Fibroblast of lung (primary cell): ENCODE measurements at regions not wholly inside any gene's neighbourhood (a gene's known extent, or its start where the extent isn't known, plus 50 kb on each side); places are given as distances from the start of the nearest gene placed in this dataset.

ENCODE experiments used
- EZH2 ChIP-seq: IDR thresholded peaks from 2 replicates; pipeline ENCODE4 v1.5.1; 2012; ENCODE audit warnings: low read length, control low read depth, mild to moderate bottlenecking; ENCODE audit errors: missing control alignments
- TF ChIP-seq, protein P1 (sequence below), 2 donors: IDR thresholded peaks in 1 of 2; conservative IDR thresholded peaks in 1 of 2; 1 replicate in 1 of 2; 2 replicates in 1 of 2; pipeline ENCODE4 v1.5.1; 2011 to 2012; ENCODE audit warnings: low read length in 2 of 2, control low read depth in 1 of 2, inconsistent platforms in 1 of 2, low read depth in 1 of 2, mild to moderate bottlenecking in 1 of 2

DNA sequence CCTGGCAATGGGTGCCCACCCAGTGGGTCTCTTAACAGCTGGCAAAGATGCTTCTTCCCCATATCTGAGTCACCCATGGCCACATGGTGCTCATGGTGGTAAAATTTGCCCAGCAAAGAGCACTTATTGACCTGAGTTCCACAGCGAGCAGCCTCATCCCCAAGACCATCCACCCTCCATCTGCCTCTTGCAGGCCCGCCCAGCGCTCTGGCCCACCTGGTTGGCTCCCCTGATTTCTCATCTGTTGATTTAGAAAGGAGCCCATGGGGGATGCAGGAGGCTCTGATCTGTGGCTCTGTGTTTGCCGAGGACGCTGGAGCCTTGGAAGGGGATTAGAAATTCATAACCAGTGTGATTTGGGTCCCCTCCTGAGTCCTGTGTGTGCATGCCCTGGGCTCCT lies 657.5 kb downstream of the PTPRU start:
- TF ChIP-seq, protein P1, sequence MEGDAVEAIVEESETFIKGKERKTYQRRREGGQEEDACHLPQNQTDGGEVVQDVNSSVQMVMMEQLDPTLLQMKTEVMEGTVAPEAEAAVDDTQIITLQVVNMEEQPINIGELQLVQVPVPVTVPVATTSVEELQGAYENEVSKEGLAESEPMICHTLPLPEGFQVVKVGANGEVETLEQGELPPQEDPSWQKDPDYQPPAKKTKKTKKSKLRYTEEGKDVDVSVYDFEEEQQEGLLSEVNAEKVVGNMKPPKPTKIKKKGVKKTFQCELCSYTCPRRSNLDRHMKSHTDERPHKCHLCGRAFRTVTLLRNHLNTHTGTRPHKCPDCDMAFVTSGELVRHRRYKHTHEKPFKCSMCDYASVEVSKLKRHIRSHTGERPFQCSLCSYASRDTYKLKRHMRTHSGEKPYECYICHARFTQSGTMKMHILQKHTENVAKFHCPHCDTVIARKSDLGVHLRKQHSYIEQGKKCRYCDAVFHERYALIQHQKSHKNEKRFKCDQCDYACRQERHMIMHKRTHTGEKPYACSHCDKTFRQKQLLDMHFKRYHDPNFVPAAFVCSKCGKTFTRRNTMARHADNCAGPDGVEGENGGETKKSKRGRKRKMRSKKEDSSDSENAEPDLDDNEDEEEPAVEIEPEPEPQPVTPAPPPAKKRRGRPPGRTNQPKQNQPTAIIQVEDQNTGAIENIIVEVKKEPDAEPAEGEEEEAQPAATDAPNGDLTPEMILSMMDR (conservative IDR thresholded peaks at IDR 0.05 in 1 of 2, IDR thresholded peaks at IDR 0.05 in 1 of 2; ENCODE audit: low read depth in 1 of 2, low read length in 2 of 2) = no peak
- TF ChIP-seq EZH2 = no peak
